Neural cell (in vitro differentiated cells): ENCODE measurements at regions not wholly inside any gene's neighbourhood (a gene's known extent, or its start where the extent isn't known, plus 50 kb on each side); places are given as distances from the start of the nearest gene placed in this dataset.

Experiments
- CTCF ChIP-seq: fragments of 450-650 bp; IDR thresholded peaks from 2 replicates; pipeline ENCODE4 v1.5.1; 2014; ENCODE audit warnings: antibody characterized with exemption, mild to moderate bottlenecking, moderate library complexity; ENCODE audit not compliant: poor library complexity, severe bottlenecking
- EP300 ChIP-seq: fragments of 450-650 bp; conservative IDR thresholded peaks from 2 replicates; pipeline ENCODE4 v1.6.1; 2014; ENCODE audit warnings: antibody characterized with exemption, mild to moderate bottlenecking, moderate library complexity; ENCODE audit not compliant: poor library complexity, severe bottlenecking
- EZH2 ChIP-seq: fragments of 200-600, 300-800 bp; shearing (Covaris generic), sonication (generic); IDR thresholded peaks from 2 replicates; pipeline ENCODE4 v1.6.1; 2014; ENCODE audit warnings: antibody characterized with exemption, low read length, borderline replicate concordance, mild to moderate bottlenecking; ENCODE audit not compliant: insufficient read depth, poor library complexity, severe bottlenecking
- MXI1 ChIP-seq: fragments of 450-650 bp; conservative IDR thresholded peaks from 2 replicates; pipeline ENCODE4 v1.6.1; 2014; ENCODE audit warnings: antibody characterized with exemption, mild to moderate bottlenecking; ENCODE audit not compliant: poor library complexity, severe bottlenecking
- POLR2AphosphoS5 ChIP-seq: IDR thresholded peaks from 2 replicates; pipeline ENCODE4 v1.6.1; 2012
- REST ChIP-seq: IDR thresholded peaks from 2 replicates; pipeline ENCODE4 v1.6.1; 2012; ENCODE audit warnings: borderline replicate concordance
- TAF1 ChIP-seq: IDR thresholded peaks from 2 replicates; pipeline ENCODE4 v1.6.1; 2012; ENCODE audit warnings: low read depth

- TF ChIP-seq CTCF (no peak), EZH2 (no peak), POLR2AphosphoS5 (no peak), REST (no peak), EP300 (no peak), TAF1 (no peak), MXI1 (no peak)
Observed at GRCh38 chr7:20858951-20859350, 72.3 kb upstream of the SP8 start.
